ENCODE measurements at regions not wholly inside any gene's neighbourhood (a gene's known extent, or its start where the extent isn't known, plus 50 kb on each side); places are given as distances from the start of the nearest gene placed in this dataset.
"Not testable (repeated sequence)": the region's sequence is repeated elsewhere in the genome, so short reads cannot be mapped to it uniquely, and the experiment has no call there.

GRCh38 chr12:131226345-131227265 is 272.9 kb downstream of the ADGRD1 start:
- TF ChIP-seq POLR2A (IDR thresholded peaks at IDR 0.05) (no peak), CTCF (IDR thresholded peaks at IDR 0.05) (no peak)
- H3K27me3 ChIP-seq = no peaks in the 10 kb centered on the region
- H3K27ac ChIP-seq = no peak overlapping the region
- no peak for DNase-seq
- no peak overlapping the region for H3K4me3 ChIP-seq
- H3K9me3 ChIP-seq = no peaks in the 10 kb centered on the region
- intact Hi-C loops (cut with DNase I; ENCODE audit: low total_unique reads) = no loop called here
- peaks cover 0 to 5% of the 10 kb centered on the region in 2 donors for H3K4me1 ChIP-seq
- no peaks in the 10 kb centered on the region for H3K36me3 ChIP-seq

DNA sequence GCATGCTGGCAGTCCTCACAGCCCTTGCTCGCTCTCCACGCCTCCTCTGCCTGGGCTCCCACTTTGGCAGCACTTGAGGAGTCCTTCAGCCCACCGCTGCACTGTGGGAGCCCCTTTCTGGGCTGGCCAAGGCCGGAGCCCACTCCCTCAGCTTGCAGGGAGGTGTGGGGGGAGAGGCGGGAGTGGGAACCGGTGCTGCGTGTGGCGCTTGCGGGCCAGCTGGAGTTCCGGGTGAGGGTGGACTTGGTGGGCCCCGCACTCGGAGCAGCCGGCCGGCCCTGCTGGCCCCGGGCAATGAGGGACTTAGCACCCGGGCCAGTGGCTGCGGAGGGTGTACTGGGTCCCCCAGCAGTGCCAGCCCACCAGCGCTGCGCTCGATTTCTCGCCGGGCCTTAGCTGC is 273.9 kb downstream of the ADGRD1 start:
- H3K4me3 ChIP-seq; H3K27me3 ChIP-seq; H3K9me3 ChIP-seq; H3K27ac ChIP-seq; H3K36me3 ChIP-seq; H3K4me1 ChIP-seq; intact Hi-C loops (cut with DNase I; ENCODE audit: low total_unique reads); DNase-seq: not testable (repeated sequence)

- H3K9me3 ChIP-seq; H3K36me3 ChIP-seq; intact Hi-C loops (cut with DNase I; ENCODE audit: low total_unique reads); H3K4me3 ChIP-seq; H3K27me3 ChIP-seq; DNase-seq; H3K4me1 ChIP-seq: not testable (repeated sequence)
- peak overlapping the region in 1 of 2 donors; percentile 55 for H3K27ac ChIP-seq
Observed at GRCh38 chr12:131229079-131229425, 275.3 kb downstream of the ADGRD1 start.

- peak overlapping the region in 1 of 2 donors; percentile 55 for H3K27ac ChIP-seq
- H3K36me3 ChIP-seq = no peaks in the 10 kb centered on the region
- peak in 1 of 2 donors; percentile 68 for DNase-seq
- no peaks in the 10 kb centered on the region for H3K9me3 ChIP-seq
- H3K4me1 ChIP-seq = peaks cover 0 to 5% of the 10 kb centered on the region in 2 donors
- no peak overlapping the region for H3K4me3 ChIP-seq
- TF ChIP-seq POLR2A (IDR thresholded peaks at IDR 0.05) (no peak), CTCF (IDR thresholded peaks at IDR 0.05) (no peak)
- no peaks in the 10 kb centered on the region for H3K27me3 ChIP-seq
- intact Hi-C loops (cut with DNase I; ENCODE audit: low total_unique reads) = no loop called here
Observed at GRCh38 chr12:131229426-131230339, 276.0 kb downstream of the ADGRD1 start.

- Histone ChIP-seq H3K9me3 (no peaks in the 10 kb centered on the region), H3K27ac (no peak overlapping the region)
Observed at GRCh38 chr12:131230340-131231031, 276.8 kb downstream of the ADGRD1 start.

More at GRCh38 chr12:131230340-131231031, 276.8 kb downstream of the ADGRD1 start:
- no peak for DNase-seq
- no peak overlapping the region for H3K4me3 ChIP-seq
- no peak for TF ChIP-seq POLR2A (IDR thresholded peaks at IDR 0.05)
- TF ChIP-seq CTCF (IDR thresholded peaks at IDR 0.05) = no peak
- no peaks in the 10 kb centered on the region for H3K36me3 ChIP-seq
- intact Hi-C loops (cut with DNase I; ENCODE audit: low total_unique reads) = no loop called here
- peaks cover 0 to 5% of the 10 kb centered on the region in 2 donors for H3K4me1 ChIP-seq
- no peaks in the 10 kb centered on the region for H3K27me3 ChIP-seq

Data from uterus (tissue), 3 donors.